Daoy (cell line): ENCODE measurements at regions not wholly inside any gene's neighbourhood (a gene's known extent, or its start where the extent isn't known, plus 50 kb on each side); places are given as distances from the start of the nearest gene placed in this dataset.
"Not testable (repeated sequence)": the region's sequence is repeated elsewhere in the genome, so short reads cannot be mapped to it uniquely, and the experiment has no call there.

Source experiments
- DNase-seq: peaks from one replicate; pipeline ENCODE4 v3.0.0-alpha.2; 2015; ENCODE audit warnings: low read depth

- no peak for DNase-seq
Measured at GRCh38 chr3:148477375-148477774, 220.3 kb upstream of the AGTR1 start.

- no peak for DNase-seq
Measured at GRCh38 chr3:148493631-148494030, 204.1 kb upstream of the AGTR1 start.

GRCh38 chr3:148494451-148494850 lies 203.3 kb upstream of the AGTR1 start:
- DNase-seq, result no peak

- DNase-seq, result no peak
Measured at GRCh38 chr3:148500881-148501280, 196.8 kb upstream of the AGTR1 start.

GRCh38 chr3:148510116-148510515 lies 187.6 kb upstream of the AGTR1 start:
- no peak for DNase-seq

- no peak for DNase-seq
Measured at GRCh38 chr3:148510561-148510960, 187.1 kb upstream of the AGTR1 start.

- DNase-seq, result no peak
Measured at GRCh38 chr3:148512648-148513047, 185.1 kb upstream of the AGTR1 start.

GRCh38 chr3:148513096-148513543 lies 184.6 kb upstream of the AGTR1 start:
- DNase-seq, result no peak

GRCh38 chr3:148518520-148518919 lies 179.2 kb upstream of the AGTR1 start:
- no peak for DNase-seq

GRCh38 chr3:148525621-148526020 lies 172.1 kb upstream of the AGTR1 start:
- DNase-seq, result not testable (repeated sequence)

GRCh38 chr3:148528024-148528423 lies 169.7 kb upstream of the AGTR1 start:
- no peak for DNase-seq

GRCh38 chr3:148531836-148532235 lies 165.9 kb upstream of the AGTR1 start:
- DNase-seq, result no peak

- no peak for DNase-seq
Measured at GRCh38 chr3:148532326-148532725, 165.4 kb upstream of the AGTR1 start.

GRCh38 chr3:148532774-148533173 lies 164.9 kb upstream of the AGTR1 start:
- no peak for DNase-seq

GRCh38 chr3:148534089-148534988 lies 163.4 kb upstream of the AGTR1 start:
- no peak for DNase-seq

GRCh38 chr3:148535001-148535400 lies 162.7 kb upstream of the AGTR1 start:
- DNase-seq, result no peak

- DNase-seq, result no peak
Measured at GRCh38 chr3:148540266-148540665, 157.4 kb upstream of the AGTR1 start.

GRCh38 chr3:148540851-148541250 lies 156.9 kb upstream of the AGTR1 start:
- DNase-seq, result no peak

- no peak for DNase-seq
Measured at GRCh38 chr3:148546959-148547358, 150.7 kb upstream of the AGTR1 start.

GRCh38 chr3:148551767-148552260 lies 145.9 kb upstream of the AGTR1 start:
- no peak for DNase-seq

- DNase-seq, result no peak
Measured at GRCh38 chr3:148554367-148554766, 143.3 kb upstream of the AGTR1 start.

- DNase-seq, result no peak
Measured at GRCh38 chr3:148556664-148557063, 141.0 kb upstream of the AGTR1 start.

- not testable (repeated sequence) for DNase-seq
Measured at GRCh38 chr3:148577579-148577978, 120.1 kb upstream of the AGTR1 start.
